Activated naive CD4-positive, alpha-beta T cell treated with anti-CD3 and anti-CD28 coated beads, Interleukin-2, amount 50 U/mL, for 24 hours (primary cell): ENCODE measurements at regions not wholly inside any gene's neighbourhood (a gene's known extent, or its start where the extent isn't known, plus 50 kb on each side); places are given as distances from the start of the nearest gene placed in this dataset.

Source experiments
- H3K27ac Mint-ChIP-seq: one replicate; pipeline ENCODE4 v1.8.0; 2021; ENCODE audit warnings: mild to moderate bottlenecking, mixed read lengths
- H3K27me3 Mint-ChIP-seq: one replicate; pipeline ENCODE4 v1.8.0; 2021; ENCODE audit warnings: mixed read lengths
- H3K36me3 Mint-ChIP-seq: one replicate; pipeline ENCODE4 v1.8.0; 2021; ENCODE audit warnings: mixed read lengths
- H3K4me1 Mint-ChIP-seq: one replicate; pipeline ENCODE4 v1.8.0; 2021; ENCODE audit warnings: mixed read lengths
- H3K4me3 Mint-ChIP-seq: one replicate; pipeline ENCODE4 v1.8.0; 2021; ENCODE audit warnings: mild to moderate bottlenecking, mixed read lengths
- H3K9me3 Mint-ChIP-seq: one replicate; pipeline ENCODE4 v1.8.0; 2021; ENCODE audit warnings: mixed read lengths

DNA sequence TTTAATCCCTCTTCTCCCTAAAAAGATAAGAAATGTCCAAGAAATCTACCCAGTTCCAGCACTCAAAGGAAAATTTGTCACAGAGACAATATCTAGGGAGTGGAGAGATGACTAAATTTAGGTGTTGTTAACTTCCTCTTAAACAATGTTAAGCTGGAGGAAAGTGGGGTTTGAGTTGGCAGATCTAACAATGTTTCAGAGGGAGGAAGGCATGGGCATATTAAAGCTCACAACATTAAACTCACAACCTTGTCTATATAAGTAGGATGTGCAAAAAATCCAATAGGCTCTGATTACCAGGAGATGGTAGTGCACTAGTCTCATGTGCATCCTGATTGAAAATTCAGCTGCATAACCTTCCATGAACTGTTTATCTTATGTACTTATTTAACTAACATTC is 190.1 kb downstream of the BARHL2 start:
- H3K4me3 Mint-ChIP-seq = no peak overlapping the region
- peaks cover 15% of the 10 kb centered on the region for H3K9me3 Mint-ChIP-seq
- H3K27me3 Mint-ChIP-seq = no peaks in the 10 kb centered on the region
- H3K36me3 Mint-ChIP-seq = no peaks in the 10 kb centered on the region
- H3K4me1 Mint-ChIP-seq = no peaks in the 10 kb centered on the region
- H3K27ac Mint-ChIP-seq = no peak overlapping the region

DNA sequence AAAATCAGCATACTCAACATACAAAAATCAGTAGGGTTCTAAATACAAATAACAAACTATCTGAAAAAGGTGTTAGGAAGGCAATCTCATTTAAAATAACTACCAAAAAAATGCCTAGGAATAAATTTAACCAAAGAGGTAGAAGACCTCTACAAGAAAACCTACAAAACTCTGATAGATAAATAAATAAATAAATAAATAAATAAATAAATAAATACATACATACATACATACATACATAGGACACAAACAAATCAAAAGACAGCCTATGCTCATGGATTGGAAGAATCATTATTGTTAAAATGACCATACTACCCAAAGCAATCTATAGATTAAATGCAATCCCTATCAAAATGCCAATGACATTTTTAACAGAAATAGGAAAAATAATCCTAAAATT is 194.7 kb downstream of the BARHL2 start:
- H3K36me3 Mint-ChIP-seq = no peaks in the 10 kb centered on the region
- no peak overlapping the region for H3K27ac Mint-ChIP-seq
- no peaks in the 10 kb centered on the region for H3K4me1 Mint-ChIP-seq
- no peak overlapping the region for H3K4me3 Mint-ChIP-seq
- peaks cover 24% of the 10 kb centered on the region for H3K9me3 Mint-ChIP-seq
- H3K27me3 Mint-ChIP-seq = peaks cover 6% of the 10 kb centered on the region

DNA sequence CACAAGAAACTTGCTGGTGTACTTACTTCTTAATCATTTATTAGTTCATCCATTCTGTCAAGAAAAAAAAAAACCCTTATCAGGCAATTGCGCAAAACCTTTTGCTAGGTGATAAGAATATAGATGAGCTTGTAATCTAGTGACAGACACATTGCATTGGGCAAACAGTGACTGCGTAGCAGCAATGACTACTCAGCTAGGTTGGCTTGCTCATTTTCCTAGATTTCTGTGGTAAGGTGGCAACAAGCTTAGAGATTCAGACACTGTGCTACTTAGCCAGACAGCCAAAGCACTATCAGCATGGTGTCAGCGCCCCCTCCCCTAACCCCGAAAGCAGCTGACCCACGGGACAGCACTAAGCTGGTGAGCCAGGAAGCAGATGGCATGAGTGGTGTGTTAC is 203.1 kb downstream of the BARHL2 start:
- Mint-ChIP-seq H3K4me3 (no peak overlapping the region), H3K4me1 (no peaks in the 10 kb centered on the region), H3K9me3 (peaks cover 8% of the 10 kb centered on the region), H3K27me3 (peaks cover 3% of the 10 kb centered on the region), H3K27ac (no peak overlapping the region), H3K36me3 (no peaks in the 10 kb centered on the region)

DNA sequence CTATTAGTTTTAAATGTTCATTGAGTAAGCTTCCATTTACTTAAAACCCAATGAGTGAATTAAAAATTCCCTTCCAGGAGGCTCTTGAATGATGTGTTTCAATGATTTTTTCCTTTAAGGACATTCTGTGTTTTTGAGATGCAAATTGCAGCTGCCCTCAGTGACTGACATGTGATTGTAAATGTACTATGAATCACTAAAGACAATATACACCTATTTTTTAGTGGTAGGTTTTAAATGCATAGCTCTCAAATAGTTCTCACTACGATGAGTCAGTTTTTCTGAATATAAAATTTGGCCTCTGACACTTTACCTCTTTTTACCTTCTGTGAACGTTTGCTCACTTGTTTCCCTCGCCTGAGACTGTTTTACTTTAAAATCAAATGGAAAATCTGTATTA is 204.7 kb downstream of the BARHL2 start:
- no peak overlapping the region for H3K27ac Mint-ChIP-seq
- no peaks in the 10 kb centered on the region for H3K36me3 Mint-ChIP-seq
- H3K4me1 Mint-ChIP-seq = no peaks in the 10 kb centered on the region
- no peak overlapping the region for H3K4me3 Mint-ChIP-seq
- peaks cover 1% of the 10 kb centered on the region for H3K27me3 Mint-ChIP-seq
- H3K9me3 Mint-ChIP-seq = no peaks in the 10 kb centered on the region

DNA sequence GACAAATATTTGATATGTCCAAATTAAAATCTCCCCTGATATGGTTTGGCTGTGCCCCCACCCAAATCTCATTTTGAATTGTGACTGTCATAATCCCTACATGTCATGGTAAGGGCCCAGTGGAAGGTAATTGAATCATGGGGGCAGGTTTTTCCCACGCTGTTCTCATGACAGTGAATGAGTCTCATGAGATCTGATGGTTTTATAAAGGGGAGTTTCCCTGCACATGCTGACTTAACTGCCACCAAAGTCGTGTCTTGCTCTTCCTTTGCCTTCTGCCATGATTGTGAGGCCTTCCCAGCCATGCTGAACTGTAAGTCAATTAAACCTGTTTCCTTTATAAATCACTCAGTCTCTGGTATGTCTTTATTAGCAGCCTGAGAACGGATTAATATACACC is 207.0 kb downstream of the BARHL2 start:
- Mint-ChIP-seq H3K4me3 (no peak overlapping the region), H3K9me3 (no peaks in the 10 kb centered on the region), H3K27me3 (peaks cover 3% of the 10 kb centered on the region)

DNA sequence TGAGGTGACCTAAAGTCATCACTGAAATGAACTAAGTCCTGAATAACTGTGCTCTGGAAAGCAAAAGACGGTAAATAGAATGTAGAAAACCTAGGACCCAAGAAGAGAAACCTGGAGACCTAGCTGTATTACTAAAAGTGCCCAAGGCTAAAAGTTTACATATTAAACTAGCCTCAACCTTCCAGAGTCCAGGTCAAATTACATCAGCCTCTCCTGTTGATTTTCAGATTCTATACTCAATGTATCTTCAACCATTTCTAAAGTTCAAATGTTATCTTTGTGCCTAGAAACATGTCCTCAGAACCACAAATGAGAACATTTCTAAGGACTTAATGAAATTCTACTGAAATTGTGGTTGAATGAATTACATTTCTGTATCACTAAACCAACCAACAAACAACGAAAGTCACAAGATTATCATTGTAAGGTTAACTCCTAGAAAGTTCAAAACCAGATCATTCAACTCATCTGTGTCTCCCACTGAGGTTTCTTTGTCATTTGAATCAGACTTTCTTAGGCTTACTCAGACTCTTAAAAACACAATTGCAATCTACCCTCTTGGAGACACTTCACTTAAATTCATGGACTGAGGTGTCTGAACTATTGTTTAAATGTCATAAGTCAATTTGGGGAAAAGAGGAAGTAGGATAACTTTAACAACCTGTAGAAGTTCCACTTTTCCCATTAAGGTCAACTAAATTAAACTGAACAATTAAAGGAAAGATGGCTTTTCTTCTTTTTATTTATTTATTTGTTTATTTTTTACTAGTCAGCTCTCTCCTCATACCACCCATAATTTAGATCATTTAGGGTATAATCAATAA is 207.7 kb downstream of the BARHL2 start:
- H3K36me3 Mint-ChIP-seq = no peaks in the 10 kb centered on the region
- no peaks in the 10 kb centered on the region for H3K4me1 Mint-ChIP-seq
- peaks cover 3% of the 10 kb centered on the region for H3K27me3 Mint-ChIP-seq

More for the DNA sequence above, 207.0 kb downstream of the BARHL2 start:
- Mint-ChIP-seq H3K4me1 (no peaks in the 10 kb centered on the region), H3K36me3 (no peaks in the 10 kb centered on the region), H3K27ac (no peak overlapping the region)

DNA sequence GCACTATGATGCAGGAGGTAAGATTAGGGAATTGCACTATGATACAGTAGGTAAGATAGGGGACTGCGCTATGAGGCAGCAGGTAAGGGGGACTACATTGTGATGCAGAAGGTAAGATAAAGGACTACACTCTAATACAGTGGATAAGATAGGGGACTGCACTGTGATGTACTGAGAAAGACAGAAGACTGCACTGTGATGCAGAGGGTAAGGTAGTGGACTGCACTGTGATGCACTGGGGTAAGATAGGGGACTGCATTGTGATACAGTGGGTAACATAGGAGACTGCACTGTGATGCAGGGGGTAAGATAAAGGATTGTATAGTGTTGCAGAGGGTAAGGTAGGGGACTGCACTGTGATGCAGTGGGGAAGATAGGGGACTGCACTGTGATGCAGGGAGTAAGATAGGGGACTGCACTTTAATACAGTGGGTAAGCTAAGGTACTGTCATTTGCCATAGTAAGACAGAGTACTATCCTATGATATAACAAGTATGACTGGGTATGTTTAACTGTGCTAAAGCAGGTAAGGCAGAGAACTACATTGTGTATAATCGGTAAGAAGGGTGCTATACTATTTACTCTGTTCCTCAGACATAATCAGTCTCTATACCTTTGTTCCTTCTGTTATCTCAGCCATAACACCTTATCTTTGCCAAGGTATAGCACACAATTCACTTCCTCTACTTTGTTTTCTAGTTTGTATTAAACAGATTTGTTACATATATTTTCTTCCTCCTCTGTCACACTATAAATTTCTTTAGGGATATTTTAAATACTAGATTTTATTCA is 208.5 kb downstream of the BARHL2 start:
- Mint-ChIP-seq H3K4me3 (no peak overlapping the region), H3K4me1 (no peaks in the 10 kb centered on the region), H3K27ac (no peak overlapping the region), H3K36me3 (no peaks in the 10 kb centered on the region), H3K27me3 (peaks cover 3% of the 10 kb centered on the region), H3K9me3 (no peaks in the 10 kb centered on the region)

More for the DNA sequence above, 207.7 kb downstream of the BARHL2 start:
- Mint-ChIP-seq H3K9me3 (no peaks in the 10 kb centered on the region), H3K27ac (no peak overlapping the region), H3K4me3 (no peak overlapping the region)

DNA sequence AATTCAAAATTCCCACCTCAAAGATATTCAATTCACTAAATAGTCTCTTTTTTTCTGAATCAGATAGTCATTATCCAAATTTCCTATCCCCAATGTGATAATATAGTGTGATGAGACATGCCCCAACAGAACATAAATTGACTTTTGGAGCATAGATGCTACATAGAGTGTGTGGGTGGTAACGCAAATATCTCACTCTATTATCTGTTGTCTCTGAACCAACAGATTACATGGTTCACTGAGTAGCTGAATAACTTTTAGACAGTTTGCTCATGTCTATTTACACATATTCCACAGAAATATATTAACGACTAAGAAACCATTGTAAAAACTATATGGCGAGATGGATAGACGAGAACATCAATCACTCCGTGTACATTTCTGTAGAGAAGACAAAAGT is 209.9 kb downstream of the BARHL2 start:
- Mint-ChIP-seq H3K36me3 (no peaks in the 10 kb centered on the region), H3K4me3 (no peak overlapping the region), H3K27me3 (peaks cover 3% of the 10 kb centered on the region), H3K4me1 (no peaks in the 10 kb centered on the region), H3K9me3 (no peaks in the 10 kb centered on the region), H3K27ac (no peak overlapping the region)

DNA sequence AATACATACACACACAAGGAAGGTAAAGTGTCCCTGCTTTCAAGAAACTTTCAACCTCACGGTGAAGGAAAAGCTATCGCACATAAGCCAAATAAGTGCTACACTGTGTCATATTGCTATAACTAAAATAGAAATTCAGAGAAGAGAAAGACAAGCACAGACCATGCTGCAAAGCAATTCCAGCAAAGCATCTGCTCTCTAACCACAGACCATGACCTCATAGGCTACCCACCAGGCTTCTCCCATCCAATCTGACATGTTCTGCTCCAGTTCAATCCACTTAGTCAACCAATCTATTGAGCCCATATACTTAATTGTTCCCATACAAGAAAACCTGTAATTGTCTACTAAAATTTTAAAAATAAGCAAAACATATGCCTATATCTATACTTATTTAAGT is 211.3 kb downstream of the BARHL2 start:
- H3K4me1 Mint-ChIP-seq = no peaks in the 10 kb centered on the region
- H3K4me3 Mint-ChIP-seq = no peak overlapping the region
- H3K27me3 Mint-ChIP-seq = peaks cover 3% of the 10 kb centered on the region
- H3K36me3 Mint-ChIP-seq = no peaks in the 10 kb centered on the region
- H3K9me3 Mint-ChIP-seq = no peaks in the 10 kb centered on the region
- no peak overlapping the region for H3K27ac Mint-ChIP-seq

DNA sequence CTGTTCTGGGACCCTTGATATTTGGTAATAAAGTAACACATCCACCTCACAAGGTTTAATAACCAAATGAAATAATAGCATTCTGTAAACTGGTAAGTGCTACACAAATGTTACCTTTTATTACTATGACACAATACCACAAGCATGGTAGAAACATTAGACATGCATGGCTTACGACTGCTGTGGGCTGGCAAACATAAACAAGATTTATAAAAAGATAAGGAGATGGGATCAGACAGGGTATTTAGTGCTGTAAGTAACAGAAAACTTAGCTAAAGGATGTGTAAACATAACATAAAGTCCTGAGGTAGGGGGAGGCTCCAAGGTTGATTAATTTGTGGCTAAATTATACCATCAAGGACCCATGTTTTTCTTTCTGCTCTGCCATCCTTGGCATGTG is 212.6 kb downstream of the BARHL2 start:
- Mint-ChIP-seq H3K36me3 (no peaks in the 10 kb centered on the region), H3K27ac (no peak overlapping the region), H3K4me1 (no peaks in the 10 kb centered on the region), H3K4me3 (no peak overlapping the region), H3K27me3 (peaks cover 3% of the 10 kb centered on the region), H3K9me3 (no peaks in the 10 kb centered on the region)

DNA sequence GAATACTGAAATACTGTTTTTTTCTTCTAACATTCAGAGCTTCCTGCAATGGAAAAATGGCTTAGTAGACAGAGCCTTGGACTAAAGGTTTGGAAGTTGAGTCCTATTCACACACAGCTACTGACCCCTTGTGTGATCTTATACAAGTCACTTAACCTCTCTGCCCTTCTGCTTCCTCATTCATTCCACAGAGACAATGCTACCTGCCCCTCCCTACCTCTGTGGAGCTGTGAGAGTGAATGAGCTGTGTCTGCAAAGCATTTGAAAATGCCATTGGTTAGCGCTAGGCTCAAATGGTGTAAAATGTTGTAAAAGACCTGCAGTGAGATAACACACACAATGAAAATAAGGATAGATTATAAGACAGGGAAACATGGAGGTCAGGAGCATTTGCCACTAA is 214.4 kb downstream of the BARHL2 start:
- Mint-ChIP-seq H3K27ac (no peak overlapping the region), H3K27me3 (peaks cover 3% of the 10 kb centered on the region), H3K4me1 (no peaks in the 10 kb centered on the region), H3K4me3 (no peak overlapping the region), H3K9me3 (no peaks in the 10 kb centered on the region), H3K36me3 (no peaks in the 10 kb centered on the region)

DNA sequence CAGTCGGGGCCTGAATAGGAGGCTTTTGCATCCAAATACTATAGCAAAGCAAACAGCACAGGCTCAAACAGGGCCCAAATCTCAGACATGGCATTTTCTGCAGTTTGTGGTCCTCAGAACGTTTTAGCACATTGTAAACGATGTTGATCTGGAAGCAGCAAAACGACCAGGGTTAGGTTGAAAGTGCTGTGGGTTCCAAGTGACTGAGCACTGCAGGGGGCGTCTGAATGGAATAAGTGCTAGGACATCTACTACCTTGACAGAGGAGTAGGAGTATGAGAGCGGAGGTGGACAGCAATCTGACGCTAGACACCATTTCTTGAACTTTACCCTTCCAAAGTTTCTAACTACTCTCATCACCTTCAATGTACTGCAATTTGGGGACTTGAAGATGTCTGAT is 214.9 kb downstream of the BARHL2 start:
- Mint-ChIP-seq H3K27ac (no peak overlapping the region), H3K36me3 (no peaks in the 10 kb centered on the region), H3K27me3 (peaks cover 2% of the 10 kb centered on the region), H3K9me3 (no peaks in the 10 kb centered on the region), H3K4me1 (no peaks in the 10 kb centered on the region), H3K4me3 (no peak overlapping the region)

DNA sequence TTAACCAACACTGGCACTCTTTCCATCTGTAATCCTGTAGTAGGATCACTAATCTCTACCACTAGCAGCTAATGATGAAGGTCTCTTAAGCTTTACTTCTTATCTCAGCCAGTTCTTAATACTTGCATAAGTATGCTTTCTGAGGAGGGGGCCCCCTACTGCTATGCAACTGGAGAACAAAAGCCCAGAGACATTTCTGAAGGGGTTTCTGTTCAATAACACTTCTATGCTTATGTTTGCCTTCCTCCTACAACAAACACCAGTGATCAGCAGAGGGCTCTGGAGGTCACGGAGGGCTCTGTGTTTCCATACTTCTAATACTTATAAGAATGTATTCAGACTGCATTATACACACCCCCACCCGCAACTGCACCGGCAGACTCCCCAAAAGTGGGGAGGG is 215.8 kb downstream of the BARHL2 start:
- H3K36me3 Mint-ChIP-seq = no peaks in the 10 kb centered on the region
- H3K4me3 Mint-ChIP-seq = no peak overlapping the region
- no peaks in the 10 kb centered on the region for H3K4me1 Mint-ChIP-seq
- no peak overlapping the region for H3K27ac Mint-ChIP-seq
- peaks cover 1% of the 10 kb centered on the region for H3K27me3 Mint-ChIP-seq
- H3K9me3 Mint-ChIP-seq = no peaks in the 10 kb centered on the region

DNA sequence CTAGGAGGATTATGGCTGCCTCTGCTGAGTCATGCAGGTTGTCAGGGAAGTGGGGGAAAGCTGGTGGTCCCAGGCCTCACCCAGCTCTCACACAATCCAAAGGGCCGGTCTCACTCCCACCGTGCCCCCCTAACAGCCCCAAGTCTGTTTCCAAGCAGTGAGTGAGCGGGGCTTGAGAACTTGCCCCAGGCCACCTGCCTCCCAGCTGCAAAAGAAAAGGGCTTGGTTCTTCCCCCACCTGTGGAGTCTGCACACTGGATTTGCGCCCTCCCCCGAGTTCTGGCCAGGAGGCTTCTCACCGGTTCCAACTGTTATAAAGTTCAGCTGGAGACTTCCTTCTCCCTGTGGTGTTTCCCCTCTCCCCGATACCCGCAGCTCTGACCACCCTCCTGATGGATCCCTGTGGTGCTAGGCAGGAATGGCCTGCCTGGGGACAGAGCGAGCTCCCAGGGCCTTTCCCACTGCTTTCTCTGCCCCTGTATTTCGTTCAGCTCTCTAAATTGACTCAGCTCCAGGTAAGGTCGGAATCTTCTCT is 222.3 kb downstream of the BARHL2 start:
- no peak overlapping the region for H3K4me3 Mint-ChIP-seq
- no peaks in the 10 kb centered on the region for H3K9me3 Mint-ChIP-seq
- no peaks in the 10 kb centered on the region for H3K4me1 Mint-ChIP-seq
- peaks cover 8% of the 10 kb centered on the region for H3K27me3 Mint-ChIP-seq
- H3K27ac Mint-ChIP-seq = no peak overlapping the region
- H3K36me3 Mint-ChIP-seq = no peaks in the 10 kb centered on the region

DNA sequence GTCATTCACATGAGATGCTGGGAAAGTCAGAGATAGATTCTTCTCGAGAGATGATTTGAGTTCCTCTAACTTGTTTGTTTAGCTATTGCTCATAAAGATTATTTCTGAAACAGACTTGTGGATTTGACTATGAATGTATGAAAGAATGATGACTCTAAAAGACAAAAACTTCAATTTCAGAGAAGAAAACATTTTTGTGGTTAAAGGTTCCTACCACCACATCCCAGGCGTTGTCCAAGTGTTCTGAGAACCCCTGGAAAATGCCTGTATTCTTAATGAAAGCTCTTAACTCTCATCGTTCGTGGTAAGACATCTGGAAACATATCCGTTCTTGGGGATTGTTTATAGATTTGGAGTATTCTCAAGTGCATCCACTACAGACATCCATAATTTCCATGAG is 228.7 kb downstream of the BARHL2 start:
- no peaks in the 10 kb centered on the region for H3K9me3 Mint-ChIP-seq
- no peak overlapping the region for H3K4me3 Mint-ChIP-seq
- H3K36me3 Mint-ChIP-seq = no peaks in the 10 kb centered on the region
- H3K4me1 Mint-ChIP-seq = no peaks in the 10 kb centered on the region
- H3K27me3 Mint-ChIP-seq = no peaks in the 10 kb centered on the region
- H3K27ac Mint-ChIP-seq = no peak overlapping the region

DNA sequence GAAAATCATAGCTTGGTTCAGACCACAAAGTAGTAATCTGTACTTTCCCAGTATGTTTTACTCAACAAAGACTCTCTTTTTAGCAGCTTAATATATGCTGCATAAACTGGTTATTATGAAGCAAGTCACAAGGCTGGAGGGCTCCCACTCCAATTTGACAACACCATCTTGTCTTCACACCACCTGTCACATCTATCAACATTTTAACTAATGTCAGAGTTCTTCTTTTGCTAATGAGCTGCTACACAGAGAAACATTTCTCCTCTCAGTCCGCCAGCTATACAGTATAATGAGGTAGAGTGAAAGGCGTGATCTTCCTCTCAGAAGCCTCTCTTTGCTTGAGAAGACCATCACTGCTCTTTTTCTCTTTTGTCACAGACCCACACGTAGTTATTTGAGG is 230.1 kb downstream of the BARHL2 start:
- Mint-ChIP-seq H3K27ac (no peak overlapping the region), H3K9me3 (no peaks in the 10 kb centered on the region), H3K4me1 (no peaks in the 10 kb centered on the region), H3K4me3 (no peak overlapping the region), H3K27me3 (peaks cover 1% of the 10 kb centered on the region), H3K36me3 (no peaks in the 10 kb centered on the region)
